WTC11 (cell line): ENCODE measurements at regions not wholly inside any gene's neighbourhood (a gene's known extent, or its start where the extent isn't known, plus 50 kb on each side); places are given as distances from the start of the nearest gene placed in this dataset.

Source experiments
- ATAC-seq: fragments of 200-7000 bp; cut with Tn5 transposase; 2 replicates; pipeline ENCODE4 v1.10.0; 2021; ENCODE audit warnings: mild to moderate bottlenecking, moderate library complexity
- CTCF ChIA-PET: fragments of 300-600 bp; sonication (Branson Sonifier 250); formaldehyde crosslinking; loops from one replicate; lab custom pipeline; 2021; ENCODE audit warnings: antibody characterized with exemption; lab: Charles Lee
- POLR2A ChIA-PET: fragments of 350-600 bp; sonication (Branson Sonifier 250); formaldehyde crosslinking; loops from one replicate; lab custom pipeline; 2021; ENCODE audit warnings: antibody characterized with exemption; lab: Charles Lee
- DNase-seq: peaks from one replicate; pipeline ENCODE4 v3.0.0; 2021; ENCODE audit warnings: low spot score
- H3K27ac Mint-ChIP-seq: 2 replicates; pipeline ENCODE4 v1.8.0; 2021; ENCODE audit warnings: mixed read lengths
- H3K27me3 Mint-ChIP-seq: 2 replicates; pipeline ENCODE4 v1.8.0; 2021; ENCODE audit warnings: low read depth, mild to moderate bottlenecking, moderate library complexity, mixed read lengths
- H3K36me3 Mint-ChIP-seq: 2 replicates; pipeline ENCODE4 v1.8.0; 2021; ENCODE audit warnings: mixed read lengths
- H3K4me1 Mint-ChIP-seq: 2 replicates; pipeline ENCODE4 v1.8.0; 2022; ENCODE audit warnings: mixed read lengths
- H3K4me3 Mint-ChIP-seq: 2 replicates; pipeline ENCODE4 v1.8.0; 2021; ENCODE audit warnings: mild to moderate bottlenecking, moderate library complexity, mixed read lengths
- H3K9me3 Mint-ChIP-seq: 2 replicates; pipeline ENCODE4 v1.8.0; 2021; ENCODE audit warnings: mixed read lengths
- CBFB ChIP-seq: sonication (generic); formaldehyde crosslinking; IDR thresholded peaks from 2 replicates; pipeline ENCODE4 v1.8.1; 2022; ENCODE audit warnings: mild to moderate bottlenecking, low read depth, missing genetic modification reagents
- E2F1 ChIP-seq: sonication (generic); formaldehyde crosslinking; IDR thresholded peaks from 2 replicates; pipeline ENCODE4 v1.8.0; 2022; ENCODE audit warnings: mild to moderate bottlenecking, missing genetic modification reagents
- ESRRA ChIP-seq: sonication (generic); formaldehyde crosslinking; IDR thresholded peaks from 2 replicates; pipeline ENCODE4 v1.8.1; 2022; ENCODE audit warnings: mild to moderate bottlenecking, missing genetic modification reagents, borderline replicate concordance
- GRHL2 ChIP-seq: fragments of 250-450 bp; sonication (Bioruptor Pico); IDR thresholded peaks from 2 replicates; pipeline ENCODE4 v1.8.0; 2022; ENCODE audit warnings: mild to moderate bottlenecking, moderate library complexity; ENCODE audit not compliant: insufficient replicate concordance, severe bottlenecking
- HMGA2 ChIP-seq: fragments of 250-450 bp; sonication (Bioruptor Pico); IDR thresholded peaks from 2 replicates; pipeline ENCODE4 v1.4.0; 2021; ENCODE audit warnings: mild to moderate bottlenecking, moderate library complexity
- MYBL2 ChIP-seq: sonication (generic); formaldehyde crosslinking; IDR thresholded peaks from 2 replicates; pipeline ENCODE4 v1.8.1; 2023; ENCODE audit warnings: mild to moderate bottlenecking, moderate library complexity, missing genetic modification reagents
- NFYB ChIP-seq: sonication (generic); formaldehyde crosslinking; conservative IDR thresholded peaks from 2 replicates; pipeline ENCODE4 v1.8.0; 2022; ENCODE audit warnings: low read depth, missing genetic modification reagents
- NR2C2 ChIP-seq: sonication (generic); formaldehyde crosslinking; IDR thresholded peaks from 2 replicates; pipeline ENCODE4 v1.8.0; 2022; ENCODE audit warnings: mild to moderate bottlenecking, missing genetic modification reagents
- NR3C1 ChIP-seq: sonication (generic); formaldehyde crosslinking; conservative IDR thresholded peaks from 2 replicates; pipeline ENCODE4 v1.8.1; 2023; ENCODE audit warnings: low read depth, mild to moderate bottlenecking, missing genetic modification reagents
- OVOL2 ChIP-seq: fragments of 250-450 bp; sonication (Bioruptor Pico); IDR thresholded peaks from 2 replicates; pipeline ENCODE4 v1.9.0; 2021; ENCODE audit warnings: mild to moderate bottlenecking, borderline replicate concordance
- SOX15 ChIP-seq: fragments of 250-450 bp; sonication (Bioruptor Pico); IDR thresholded peaks from 2 replicates; pipeline ENCODE4 v1.9.0; 2021; ENCODE audit warnings: mild to moderate bottlenecking
- SP1 ChIP-seq: sonication (generic); formaldehyde crosslinking; conservative IDR thresholded peaks from 2 replicates; pipeline ENCODE4 v1.8.1; 2022; ENCODE audit warnings: missing genetic modification reagents
- USF1 ChIP-seq: sonication (generic); formaldehyde crosslinking; IDR thresholded peaks from 2 replicates; pipeline ENCODE4 v1.8.0; 2022; ENCODE audit warnings: mild to moderate bottlenecking, missing genetic modification reagents
- ZMAT4 ChIP-seq: fragments of 250-450 bp; sonication (Bioruptor Pico); IDR thresholded peaks from 2 replicates; pipeline ENCODE4 v1.9.0; 2021; ENCODE audit warnings: mild to moderate bottlenecking
- ZNF423 ChIP-seq: fragments of 250-450 bp; sonication (Bioruptor Pico); IDR thresholded peaks from 2 replicates; pipeline ENCODE4 v2.1.2; 2022; ENCODE audit warnings: mild to moderate bottlenecking, moderate library complexity
- ZNF425 ChIP-seq: fragments of 250-450 bp; sonication (Bioruptor Pico); conservative IDR thresholded peaks from 2 replicates; pipeline ENCODE4 v1.9.0; 2021; ENCODE audit warnings: mild to moderate bottlenecking
- TF ChIP-seq, protein P1 (sequence below): sonication (generic); formaldehyde crosslinking; IDR thresholded peaks from 2 replicates; pipeline ENCODE4 v1.8.1; 2023; ENCODE audit warnings: mild to moderate bottlenecking, missing genetic modification reagents, moderate library complexity
- TF ChIP-seq, protein P2 (sequence below): fragments of 250-450 bp; sonication (Bioruptor Pico); IDR thresholded peaks from 2 replicates; pipeline ENCODE4 v1.9.0; 2021; ENCODE audit warnings: moderate library complexity, mild to moderate bottlenecking, inconsistent platforms, borderline replicate concordance
- TF ChIP-seq, protein P3 (sequence below): sonication (generic); formaldehyde crosslinking; IDR thresholded peaks from 2 replicates; pipeline ENCODE4 v1.8.1; 2022; ENCODE audit warnings: low read depth, mild to moderate bottlenecking, moderate library complexity, missing genetic modification reagents, borderline replicate concordance
- TF ChIP-seq, protein P4 (sequence below): sonication (generic); formaldehyde crosslinking; IDR thresholded peaks from 2 replicates; pipeline ENCODE4 v1.8.1; 2023; ENCODE audit warnings: mild to moderate bottlenecking, missing genetic modification reagents
- TF ChIP-seq, protein P5 (sequence below): sonication (generic); formaldehyde crosslinking; IDR thresholded peaks from 2 replicates; pipeline ENCODE4 v1.8.0; 2022; ENCODE audit warnings: missing genetic modification reagents

- ChIA-PET CTCF (interaction anchor here (1.7 kb wide), 1 partner anchor 8 kb away, joined by 7 read pairs; no protein-coding TSS in a partner anchor), POLR2A (no interaction called here)
- TF ChIP-seq, protein P1, sequence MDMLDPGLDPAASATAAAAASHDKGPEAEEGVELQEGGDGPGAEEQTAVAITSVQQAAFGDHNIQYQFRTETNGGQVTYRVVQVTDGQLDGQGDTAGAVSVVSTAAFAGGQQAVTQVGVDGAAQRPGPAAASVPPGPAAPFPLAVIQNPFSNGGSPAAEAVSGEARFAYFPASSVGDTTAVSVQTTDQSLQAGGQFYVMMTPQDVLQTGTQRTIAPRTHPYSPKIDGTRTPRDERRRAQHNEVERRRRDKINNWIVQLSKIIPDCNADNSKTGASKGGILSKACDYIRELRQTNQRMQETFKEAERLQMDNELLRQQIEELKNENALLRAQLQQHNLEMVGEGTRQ: no peak
- TF ChIP-seq ESRRA (CRISPR knock-in tag) (no peak), ZNF423 (CRISPR knock-in tag) (no peak), SOX15 (CRISPR knock-in tag) (no peak)
- TF ChIP-seq, protein P2, sequence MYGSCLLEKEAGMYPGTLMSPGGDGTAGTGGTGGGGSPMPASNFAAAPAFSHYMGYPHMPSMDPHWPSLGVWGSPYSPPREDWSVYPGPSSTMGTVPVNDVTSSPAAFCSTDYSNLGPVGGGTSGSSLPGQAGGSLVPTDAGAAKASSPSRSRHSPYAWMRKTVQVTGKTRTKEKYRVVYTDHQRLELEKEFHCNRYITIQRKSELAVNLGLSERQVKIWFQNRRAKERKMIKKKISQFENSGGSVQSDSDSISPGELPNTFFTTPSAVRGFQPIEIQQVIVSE (CRISPR knock-in tag): no peak
- H3K4me1 Mint-ChIP-seq: no peaks in the 10 kb centered on the region
- DNase-seq: no peak
- H3K9me3 Mint-ChIP-seq: no peaks in the 10 kb centered on the region
- H3K36me3 Mint-ChIP-seq: no peaks in the 10 kb centered on the region
- no peak overlapping the region for H3K27ac Mint-ChIP-seq
- no peaks in the 10 kb centered on the region for H3K27me3 Mint-ChIP-seq
- ATAC-seq: no peak
- H3K4me3 Mint-ChIP-seq: no peak overlapping the region
Measured at GRCh38 chr9:90309809-90310520, 332.7 kb downstream of the DIRAS2 start.

DNA sequence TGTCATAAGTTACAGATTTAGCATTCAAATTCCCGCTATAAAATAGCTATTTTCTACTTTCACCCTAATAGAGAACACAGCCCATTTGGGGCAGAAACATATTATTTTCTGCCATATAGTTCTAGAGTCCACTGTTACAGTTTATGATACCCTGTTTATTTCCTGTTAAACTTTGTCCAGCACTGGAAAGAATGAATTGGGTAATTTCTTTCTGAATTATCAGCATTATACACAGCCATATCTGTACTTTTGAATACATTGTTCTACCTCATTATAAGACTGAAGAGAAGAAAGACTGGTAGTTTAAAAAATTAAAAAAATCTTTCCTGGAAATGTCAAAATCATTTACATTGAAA lies 332.1 kb downstream of the DIRAS2 start:
- POLR2A ChIA-PET: interaction anchor here (1.1 kb wide), 1 partner anchor 87 kb away, joined by 3 read pairs; no protein-coding TSS in a partner anchor
- H3K4me3 Mint-ChIP-seq: no peak overlapping the region
- CTCF ChIA-PET: interaction anchor here (1.7 kb wide), 1 partner anchor 8 kb away, joined by 7 read pairs; no protein-coding TSS in a partner anchor
- no peak for ATAC-seq
- no peak overlapping the region for H3K27ac Mint-ChIP-seq
- no peak for DNase-seq
- no peaks in the 10 kb centered on the region for H3K9me3 Mint-ChIP-seq
- H3K4me1 Mint-ChIP-seq: no peaks in the 10 kb centered on the region
- no peaks in the 10 kb centered on the region for H3K36me3 Mint-ChIP-seq
- H3K27me3 Mint-ChIP-seq: no peaks in the 10 kb centered on the region
- TF ChIP-seq, protein P3, sequence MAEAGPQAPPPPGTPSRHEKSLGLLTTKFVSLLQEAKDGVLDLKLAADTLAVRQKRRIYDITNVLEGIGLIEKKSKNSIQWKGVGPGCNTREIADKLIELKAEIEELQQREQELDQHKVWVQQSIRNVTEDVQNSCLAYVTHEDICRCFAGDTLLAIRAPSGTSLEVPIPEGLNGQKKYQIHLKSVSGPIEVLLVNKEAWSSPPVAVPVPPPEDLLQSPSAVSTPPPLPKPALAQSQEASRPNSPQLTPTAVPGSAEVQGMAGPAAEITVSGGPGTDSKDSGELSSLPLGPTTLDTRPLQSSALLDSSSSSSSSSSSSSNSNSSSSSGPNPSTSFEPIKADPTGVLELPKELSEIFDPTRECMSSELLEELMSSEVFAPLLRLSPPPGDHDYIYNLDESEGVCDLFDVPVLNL (CRISPR knock-in tag): no peak
- TF ChIP-seq MYBL2: no peak
- no peak for TF ChIP-seq ZNF425 (CRISPR knock-in tag)
- TF ChIP-seq, protein P4, sequence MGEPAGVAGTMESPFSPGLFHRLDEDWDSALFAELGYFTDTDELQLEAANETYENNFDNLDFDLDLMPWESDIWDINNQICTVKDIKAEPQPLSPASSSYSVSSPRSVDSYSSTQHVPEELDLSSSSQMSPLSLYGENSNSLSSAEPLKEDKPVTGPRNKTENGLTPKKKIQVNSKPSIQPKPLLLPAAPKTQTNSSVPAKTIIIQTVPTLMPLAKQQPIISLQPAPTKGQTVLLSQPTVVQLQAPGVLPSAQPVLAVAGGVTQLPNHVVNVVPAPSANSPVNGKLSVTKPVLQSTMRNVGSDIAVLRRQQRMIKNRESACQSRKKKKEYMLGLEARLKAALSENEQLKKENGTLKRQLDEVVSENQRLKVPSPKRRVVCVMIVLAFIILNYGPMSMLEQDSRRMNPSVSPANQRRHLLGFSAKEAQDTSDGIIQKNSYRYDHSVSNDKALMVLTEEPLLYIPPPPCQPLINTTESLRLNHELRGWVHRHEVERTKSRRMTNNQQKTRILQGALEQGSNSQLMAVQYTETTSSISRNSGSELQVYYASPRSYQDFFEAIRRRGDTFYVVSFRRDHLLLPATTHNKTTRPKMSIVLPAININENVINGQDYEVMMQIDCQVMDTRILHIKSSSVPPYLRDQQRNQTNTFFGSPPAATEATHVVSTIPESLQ (CRISPR knock-in tag): no peak
- TF ChIP-seq GRHL2 (CRISPR knock-in tag): no peak
- TF ChIP-seq HMGA2 (CRISPR knock-in tag): no peak
- no peak for TF ChIP-seq SP1 (CRISPR knock-in tag)
- no peak for TF ChIP-seq NR3C1 (CRISPR knock-in tag)
- no peak for TF ChIP-seq ZMAT4
- no peak for TF ChIP-seq OVOL2 (CRISPR knock-in tag)
- no peak for TF ChIP-seq USF1
- no peak for TF ChIP-seq E2F1 (CRISPR knock-in tag)
- TF ChIP-seq, protein P5, sequence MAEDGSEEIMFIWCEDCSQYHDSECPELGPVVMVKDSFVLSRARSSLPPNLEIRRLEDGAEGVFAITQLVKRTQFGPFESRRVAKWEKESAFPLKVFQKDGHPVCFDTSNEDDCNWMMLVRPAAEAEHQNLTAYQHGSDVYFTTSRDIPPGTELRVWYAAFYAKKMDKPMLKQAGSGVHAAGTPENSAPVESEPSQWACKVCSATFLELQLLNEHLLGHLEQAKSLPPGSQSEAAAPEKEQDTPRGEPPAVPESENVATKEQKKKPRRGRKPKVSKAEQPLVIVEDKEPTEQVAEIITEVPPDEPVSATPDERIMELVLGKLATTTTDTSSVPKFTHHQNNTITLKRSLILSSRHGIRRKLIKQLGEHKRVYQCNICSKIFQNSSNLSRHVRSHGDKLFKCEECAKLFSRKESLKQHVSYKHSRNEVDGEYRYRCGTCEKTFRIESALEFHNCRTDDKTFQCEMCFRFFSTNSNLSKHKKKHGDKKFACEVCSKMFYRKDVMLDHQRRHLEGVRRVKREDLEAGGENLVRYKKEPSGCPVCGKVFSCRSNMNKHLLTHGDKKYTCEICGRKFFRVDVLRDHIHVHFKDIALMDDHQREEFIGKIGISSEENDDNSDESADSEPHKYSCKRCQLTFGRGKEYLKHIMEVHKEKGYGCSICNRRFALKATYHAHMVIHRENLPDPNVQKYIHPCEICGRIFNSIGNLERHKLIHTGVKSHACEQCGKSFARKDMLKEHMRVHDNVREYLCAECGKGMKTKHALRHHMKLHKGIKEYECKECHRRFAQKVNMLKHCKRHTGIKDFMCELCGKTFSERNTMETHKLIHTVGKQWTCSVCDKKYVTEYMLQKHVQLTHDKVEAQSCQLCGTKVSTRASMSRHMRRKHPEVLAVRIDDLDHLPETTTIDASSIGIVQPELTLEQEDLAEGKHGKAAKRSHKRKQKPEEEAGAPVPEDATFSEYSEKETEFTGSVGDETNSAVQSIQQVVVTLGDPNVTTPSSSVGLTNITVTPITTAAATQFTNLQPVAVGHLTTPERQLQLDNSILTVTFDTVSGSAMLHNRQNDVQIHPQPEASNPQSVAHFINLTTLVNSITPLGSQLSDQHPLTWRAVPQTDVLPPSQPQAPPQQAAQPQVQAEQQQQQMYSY (CRISPR knock-in tag): no peak
- TF ChIP-seq NR2C2 (CRISPR knock-in tag): no peak
- TF ChIP-seq NFYB (CRISPR knock-in tag): no peak
- TF ChIP-seq CBFB: no peak
